ENCODE measurements at regions not wholly inside any gene's neighbourhood (a gene's known extent, or its start where the extent isn't known, plus 50 kb on each side); places are given as distances from the start of the nearest gene placed in this dataset.

DNA sequence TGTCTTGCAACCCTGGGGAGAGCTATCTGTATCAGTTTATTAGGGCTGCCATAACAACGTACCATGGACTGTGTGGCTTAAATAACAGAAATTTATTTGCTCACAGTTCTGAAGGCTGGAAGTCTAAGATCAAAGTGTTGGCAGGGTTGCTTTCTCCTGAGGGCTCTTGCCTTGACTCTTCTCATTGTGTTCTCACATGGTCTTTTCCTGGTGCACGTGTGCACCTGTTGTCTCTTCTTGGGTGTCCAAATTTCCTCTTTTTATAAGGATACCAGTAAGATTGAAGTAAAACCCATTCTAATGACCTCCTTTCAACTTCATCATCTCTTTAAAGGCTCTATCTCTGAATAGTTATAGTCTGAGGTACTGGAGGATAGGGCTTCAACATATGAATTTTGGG, 72.3 kb upstream of the PDE7B start:
- TF ChIP-seq, protein P1, sequence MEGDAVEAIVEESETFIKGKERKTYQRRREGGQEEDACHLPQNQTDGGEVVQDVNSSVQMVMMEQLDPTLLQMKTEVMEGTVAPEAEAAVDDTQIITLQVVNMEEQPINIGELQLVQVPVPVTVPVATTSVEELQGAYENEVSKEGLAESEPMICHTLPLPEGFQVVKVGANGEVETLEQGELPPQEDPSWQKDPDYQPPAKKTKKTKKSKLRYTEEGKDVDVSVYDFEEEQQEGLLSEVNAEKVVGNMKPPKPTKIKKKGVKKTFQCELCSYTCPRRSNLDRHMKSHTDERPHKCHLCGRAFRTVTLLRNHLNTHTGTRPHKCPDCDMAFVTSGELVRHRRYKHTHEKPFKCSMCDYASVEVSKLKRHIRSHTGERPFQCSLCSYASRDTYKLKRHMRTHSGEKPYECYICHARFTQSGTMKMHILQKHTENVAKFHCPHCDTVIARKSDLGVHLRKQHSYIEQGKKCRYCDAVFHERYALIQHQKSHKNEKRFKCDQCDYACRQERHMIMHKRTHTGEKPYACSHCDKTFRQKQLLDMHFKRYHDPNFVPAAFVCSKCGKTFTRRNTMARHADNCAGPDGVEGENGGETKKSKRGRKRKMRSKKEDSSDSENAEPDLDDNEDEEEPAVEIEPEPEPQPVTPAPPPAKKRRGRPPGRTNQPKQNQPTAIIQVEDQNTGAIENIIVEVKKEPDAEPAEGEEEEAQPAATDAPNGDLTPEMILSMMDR (IDR thresholded peaks at IDR 0.05; ENCODE audit: insufficient read depth, low read length) = no peak
- no peak for TF ChIP-seq SPI1 (IDR thresholded peaks at IDR 0.05; ENCODE audit: borderline replicate concordance, low read depth)
- TF ChIP-seq POLR2AphosphoS5 (IDR thresholded peaks at IDR 0.05; ENCODE audit: low read depth) = no peak
- TF ChIP-seq, protein P2, sequence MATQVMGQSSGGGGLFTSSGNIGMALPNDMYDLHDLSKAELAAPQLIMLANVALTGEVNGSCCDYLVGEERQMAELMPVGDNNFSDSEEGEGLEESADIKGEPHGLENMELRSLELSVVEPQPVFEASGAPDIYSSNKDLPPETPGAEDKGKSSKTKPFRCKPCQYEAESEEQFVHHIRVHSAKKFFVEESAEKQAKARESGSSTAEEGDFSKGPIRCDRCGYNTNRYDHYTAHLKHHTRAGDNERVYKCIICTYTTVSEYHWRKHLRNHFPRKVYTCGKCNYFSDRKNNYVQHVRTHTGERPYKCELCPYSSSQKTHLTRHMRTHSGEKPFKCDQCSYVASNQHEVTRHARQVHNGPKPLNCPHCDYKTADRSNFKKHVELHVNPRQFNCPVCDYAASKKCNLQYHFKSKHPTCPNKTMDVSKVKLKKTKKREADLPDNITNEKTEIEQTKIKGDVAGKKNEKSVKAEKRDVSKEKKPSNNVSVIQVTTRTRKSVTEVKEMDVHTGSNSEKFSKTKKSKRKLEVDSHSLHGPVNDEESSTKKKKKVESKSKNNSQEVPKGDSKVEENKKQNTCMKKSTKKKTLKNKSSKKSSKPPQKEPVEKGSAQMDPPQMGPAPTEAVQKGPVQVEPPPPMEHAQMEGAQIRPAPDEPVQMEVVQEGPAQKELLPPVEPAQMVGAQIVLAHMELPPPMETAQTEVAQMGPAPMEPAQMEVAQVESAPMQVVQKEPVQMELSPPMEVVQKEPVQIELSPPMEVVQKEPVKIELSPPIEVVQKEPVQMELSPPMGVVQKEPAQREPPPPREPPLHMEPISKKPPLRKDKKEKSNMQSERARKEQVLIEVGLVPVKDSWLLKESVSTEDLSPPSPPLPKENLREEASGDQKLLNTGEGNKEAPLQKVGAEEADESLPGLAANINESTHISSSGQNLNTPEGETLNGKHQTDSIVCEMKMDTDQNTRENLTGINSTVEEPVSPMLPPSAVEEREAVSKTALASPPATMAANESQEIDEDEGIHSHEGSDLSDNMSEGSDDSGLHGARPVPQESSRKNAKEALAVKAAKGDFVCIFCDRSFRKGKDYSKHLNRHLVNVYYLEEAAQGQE (IDR thresholded peaks at IDR 0.05; ENCODE audit: insufficient replicate concordance, low read depth) = no peak
- TF ChIP-seq GABPA (IDR thresholded peaks at IDR 0.05; ENCODE audit: low read depth) = no peak
